GM21423 (cell line): ENCODE measurements at regions not wholly inside any gene's neighbourhood (a gene's known extent, or its start where the extent isn't known, plus 50 kb on each side); places are given as distances from the start of the nearest gene placed in this dataset.

Source experiments
- ATAC-seq: cut with Tn5 transposase; IDR thresholded peaks from one replicate; pipeline ENCODE4 v1.9.1; 2021; ENCODE audit warnings: mild to moderate bottlenecking, moderate library complexity; ENCODE audit not compliant: unreplicated experiment

GRCh38 chr2:14817848-14818247 is 185.3 kb downstream of the LRATD1 start:
- ATAC-seq, result no peak

GRCh38 chr2:14826518-14826917 is 194.0 kb downstream of the LRATD1 start:
- no peak for ATAC-seq

GRCh38 chr2:14827226-14828023 is 194.9 kb downstream of the LRATD1 start:
- no peak for ATAC-seq

DNA sequence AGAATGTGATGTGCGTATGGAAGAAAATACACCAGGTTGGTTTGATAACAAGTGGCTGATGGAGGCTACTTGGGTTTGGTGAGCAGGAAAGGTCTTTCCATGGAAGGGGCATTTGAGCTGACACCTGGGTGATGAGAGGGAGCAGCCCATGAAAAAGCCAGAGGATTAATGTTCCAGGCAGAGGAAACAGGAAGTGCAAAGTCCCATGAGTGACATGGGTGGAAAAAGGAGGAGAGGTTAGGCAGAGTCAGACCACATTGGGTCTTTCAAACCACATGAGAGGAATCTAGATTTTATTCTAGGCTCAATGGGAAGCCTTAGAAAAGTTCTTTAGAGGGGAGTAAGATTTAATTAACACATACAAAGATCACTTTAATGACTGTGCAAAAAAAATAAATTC is 195.7 kb downstream of the LRATD1 start:
- no peak for ATAC-seq

- no peak for ATAC-seq
These were observed 196.5 kb downstream of the LRATD1 start for GRCh38 chr2:14828968-14829367.

DNA sequence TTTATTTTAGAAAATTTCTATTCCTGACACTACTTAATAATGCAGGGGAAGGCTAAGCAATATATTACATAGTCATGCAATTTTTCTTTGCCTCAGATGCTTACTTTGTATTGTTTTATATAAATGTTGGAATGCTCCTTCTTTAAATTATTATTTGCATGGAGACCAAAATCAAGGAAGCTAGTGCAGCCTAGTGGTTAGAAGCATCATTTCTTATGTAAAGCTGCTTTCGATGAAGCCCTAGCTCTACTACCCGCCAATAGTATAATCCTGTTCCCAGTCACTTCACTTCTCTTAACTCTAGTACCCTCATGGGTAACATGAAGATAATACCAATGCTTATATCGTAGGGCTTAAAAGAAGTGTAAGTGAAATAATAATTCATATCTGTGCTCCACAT is 198.9 kb downstream of the LRATD1 start:
- ATAC-seq, result no peak

DNA sequence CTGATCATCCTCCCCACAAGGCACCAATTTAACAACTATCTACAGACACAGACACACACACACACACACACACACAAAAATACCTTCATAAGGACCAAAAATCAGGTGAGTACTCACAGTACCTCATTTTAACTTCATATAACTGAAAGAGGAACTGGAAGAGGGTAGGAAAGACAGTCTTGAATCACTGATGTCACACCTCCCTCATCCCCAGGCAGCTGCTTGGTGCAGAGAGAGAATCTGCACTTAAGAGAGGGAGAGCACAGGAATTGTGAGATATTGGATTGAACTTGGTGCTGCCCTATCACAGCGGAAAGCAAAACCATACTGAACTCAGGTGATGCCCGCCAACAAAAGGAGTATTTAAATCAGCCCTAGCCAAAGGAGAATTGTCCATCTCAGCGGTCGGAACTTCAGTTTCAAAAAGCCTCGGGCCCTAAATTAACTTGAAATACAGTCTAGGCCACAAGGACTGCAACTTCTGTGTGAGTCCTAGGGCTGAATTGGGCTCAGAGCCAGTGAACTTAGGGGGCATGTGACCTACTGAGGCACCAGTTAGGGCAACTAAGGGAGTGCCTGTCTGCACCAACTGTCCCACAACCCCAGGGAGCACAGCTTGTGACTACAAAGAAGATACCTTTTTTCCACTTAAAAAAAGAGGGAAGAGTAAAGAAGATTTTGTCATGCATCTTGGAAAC is 211.1 kb downstream of the LRATD1 start:
- no peak for ATAC-seq

DNA sequence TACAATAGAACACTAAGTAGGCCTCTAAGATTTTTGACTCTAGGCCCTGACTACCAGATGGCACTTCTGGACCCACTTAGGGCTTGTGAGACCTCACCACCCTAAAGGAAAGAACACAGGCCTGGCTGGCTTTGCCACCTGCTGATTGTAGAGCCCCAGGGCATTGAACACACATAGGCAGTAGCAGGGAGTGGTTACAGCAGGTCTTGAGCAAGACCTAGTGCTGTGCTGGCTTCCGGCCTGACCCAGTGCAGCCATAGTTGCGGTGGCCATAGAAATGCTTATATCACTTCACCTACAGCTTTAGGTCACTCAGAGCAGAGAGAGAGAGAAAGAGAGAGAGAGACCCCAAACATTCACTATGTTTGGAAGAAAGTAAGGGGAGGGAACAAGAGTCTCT is 223.2 kb downstream of the LRATD1 start:
- no peak for ATAC-seq

DNA sequence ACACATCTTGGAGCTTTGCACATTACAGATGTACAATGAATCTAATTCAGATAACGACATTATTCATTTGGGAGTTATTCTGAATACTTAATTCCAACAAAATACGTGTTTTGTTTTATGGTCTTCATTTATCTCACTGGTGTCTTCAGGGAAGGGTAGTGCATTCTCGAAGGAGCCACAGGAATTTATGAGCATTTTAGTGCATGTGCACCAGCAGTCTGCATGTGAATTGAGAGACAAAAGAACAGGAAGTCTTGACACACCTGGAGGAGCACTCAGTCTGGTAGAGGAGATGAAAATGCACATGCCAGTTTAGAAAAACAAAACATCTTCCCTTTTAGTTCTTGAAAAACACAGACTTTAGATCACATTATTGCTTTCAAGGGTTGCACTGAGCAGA is 228.7 kb downstream of the LRATD1 start:
- ATAC-seq, result no peak

GRCh38 chr2:14866736-14867352 is 234.3 kb downstream of the LRATD1 start:
- ATAC-seq, result no peak

DNA sequence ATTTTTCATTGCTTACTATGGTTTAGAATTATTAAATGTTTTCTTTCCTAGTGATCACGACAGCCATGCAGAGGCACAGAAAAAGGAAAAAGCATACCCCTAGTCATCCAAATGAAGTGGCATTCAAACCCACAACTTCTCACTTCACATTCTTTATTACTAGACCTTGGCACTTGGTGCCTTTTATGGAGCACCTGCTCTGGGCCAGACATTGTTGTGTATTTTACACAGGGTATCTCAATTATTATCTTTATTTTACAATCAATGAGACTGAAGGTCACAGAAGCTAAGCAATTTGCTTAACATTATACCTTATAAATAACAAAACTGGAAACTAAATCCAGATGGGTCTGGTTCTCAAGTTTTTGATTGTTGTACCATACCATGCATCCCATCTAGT is 235.3 kb downstream of the LRATD1 start:
- ATAC-seq, result no peak

GRCh38 chr2:14872779-14873325 is 240.3 kb downstream of the LRATD1 start:
- ATAC-seq, result no peak

- no peak for ATAC-seq
These were observed 249.3 kb downstream of the LRATD1 start for GRCh38 chr2:14881651-14882327.

GRCh38 chr2:14884651-14885050 is 252.1 kb downstream of the LRATD1 start:
- ATAC-seq, result no peak

- no peak for ATAC-seq
These were observed 259.0 kb downstream of the LRATD1 start for GRCh38 chr2:14891546-14891945.

DNA sequence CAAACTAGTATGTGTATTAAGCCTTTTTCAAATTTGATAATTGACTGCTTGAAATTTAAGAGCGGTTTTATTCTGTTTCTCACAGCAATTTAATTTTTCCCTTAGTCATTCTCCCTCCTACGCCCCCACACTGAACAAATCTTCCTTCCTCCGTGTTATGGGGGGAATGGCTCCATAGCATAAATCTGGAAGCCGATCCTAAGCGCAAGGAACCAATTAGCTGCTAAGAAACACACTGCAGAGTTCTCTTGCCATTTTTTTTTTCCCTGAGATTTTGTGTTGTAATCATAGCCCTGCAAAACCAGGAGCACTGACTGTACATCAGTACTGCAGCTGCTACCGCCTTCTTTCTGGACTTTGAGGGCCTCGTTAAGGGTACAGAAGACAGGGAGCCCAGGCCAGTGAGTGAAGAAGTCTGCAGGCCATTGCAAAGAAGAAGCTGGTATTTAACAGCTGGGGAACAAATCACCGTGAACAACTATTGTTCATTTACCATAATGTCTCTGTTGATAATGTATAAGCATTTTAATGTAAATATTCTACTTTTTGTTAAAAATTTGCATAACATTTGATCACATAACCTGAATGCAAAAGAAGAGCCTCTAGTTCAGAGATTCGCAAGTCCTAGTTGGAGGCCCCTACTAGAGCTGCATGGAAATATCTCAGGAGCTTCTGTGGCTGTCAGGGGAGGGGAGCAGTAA is 264.0 kb downstream of the LRATD1 start:
- ATAC-seq, result no peak

DNA sequence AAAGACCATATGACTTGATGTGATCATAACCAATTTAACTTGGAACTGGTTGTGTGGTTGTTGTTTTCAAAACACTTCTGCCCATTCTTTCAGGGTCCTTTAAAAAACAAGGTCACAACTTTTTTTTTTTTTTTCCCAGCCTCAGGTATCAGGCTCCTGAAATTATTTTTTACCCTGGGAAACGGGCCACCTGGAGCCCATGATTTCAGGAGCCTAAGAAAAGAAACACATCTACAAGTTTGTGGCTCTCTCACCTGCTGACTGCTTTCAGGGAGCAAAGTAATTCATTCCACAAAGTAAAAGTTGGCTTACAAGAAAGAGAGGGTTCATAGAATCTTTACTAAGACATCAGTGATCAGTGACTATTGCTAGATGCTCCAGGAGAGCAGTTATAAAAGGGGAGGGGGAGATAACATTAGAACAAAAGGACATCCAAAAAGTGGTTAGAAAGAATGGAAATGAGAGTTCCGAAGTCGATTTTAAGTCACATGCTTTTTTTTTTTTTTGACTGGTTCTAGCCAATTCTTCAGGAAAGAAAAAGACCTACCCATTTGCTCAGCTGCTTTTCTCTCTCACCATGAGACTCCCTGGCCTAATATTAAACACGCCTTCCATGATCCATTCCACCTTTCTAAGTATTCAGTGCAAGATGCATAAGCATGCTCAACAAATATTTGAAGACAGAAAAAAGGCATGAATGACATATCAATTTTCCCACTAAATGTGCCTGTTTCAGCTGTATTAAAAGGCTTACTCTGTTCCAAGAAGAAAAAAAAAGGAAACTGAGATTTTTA is 267.3 kb downstream of the LRATD1 start:
- ATAC-seq, result no peak

- ATAC-seq, result no peak
These were observed 269.2 kb downstream of the LRATD1 start for GRCh38 chr2:14901737-14902136.

GRCh38 chr2:14902953-14903352 is 270.4 kb downstream of the LRATD1 start:
- ATAC-seq, result no peak
